ENCODE measurements at regions not wholly inside any gene's neighbourhood (a gene's known extent, or its start where the extent isn't known, plus 50 kb on each side); places are given as distances from the start of the nearest gene placed in this dataset.

GRCh38 chr20:52789716-52790115 lies 182.4 kb upstream of the TSHZ2 start:
- H3K27me3 ChIP-seq (replicated peaks; ENCODE audit: control insufficient read depth, insufficient read depth, low read length, poor library complexity, severe bottlenecking) = no peaks in the 10 kb centered on the region
- H3K9me3 ChIP-seq (ENCODE audit: control insufficient read depth, low read length) = no peaks in the 10 kb centered on the region
- DNase-seq = no peak
- no peak overlapping the region for H3K27ac ChIP-seq (ENCODE audit: insufficient read depth, low read length, poor library complexity, severe bottlenecking)
- H3K36me3 ChIP-seq (ENCODE audit: control insufficient read depth, insufficient read depth, low read length) = no peaks in the 10 kb centered on the region
- no peak overlapping the region for H3K4me3 ChIP-seq (ENCODE audit: insufficient read depth, low read depth, low read length, poor library complexity, severe bottlenecking)
- H3K4me1 ChIP-seq (ENCODE audit: control insufficient read depth, insufficient read depth, low read length, poor library complexity, severe bottlenecking) = no peaks in the 10 kb centered on the region

GRCh38 chr20:52787962-52788361 lies 184.2 kb upstream of the TSHZ2 start:
- no peaks in the 10 kb centered on the region for H3K36me3 ChIP-seq (ENCODE audit: control insufficient read depth, insufficient read depth, low read length)

GRCh38 chr20:52787216-52787615 lies 184.9 kb upstream of the TSHZ2 start:
- no peaks in the 10 kb centered on the region for H3K4me1 ChIP-seq (ENCODE audit: control insufficient read depth, insufficient read depth, low read length, poor library complexity, severe bottlenecking)
- no peak for DNase-seq

More at GRCh38 chr20:52787962-52788361, 184.2 kb upstream of the TSHZ2 start:
- no peak for DNase-seq
- no peaks in the 10 kb centered on the region for H3K27me3 ChIP-seq (replicated peaks; ENCODE audit: control insufficient read depth, insufficient read depth, low read length, poor library complexity, severe bottlenecking)
- no peak overlapping the region for H3K27ac ChIP-seq (ENCODE audit: insufficient read depth, low read length, poor library complexity, severe bottlenecking)
- no peaks in the 10 kb centered on the region for H3K4me1 ChIP-seq (ENCODE audit: control insufficient read depth, insufficient read depth, low read length, poor library complexity, severe bottlenecking)
- H3K9me3 ChIP-seq (ENCODE audit: control insufficient read depth, low read length) = no peaks in the 10 kb centered on the region
- H3K4me3 ChIP-seq (ENCODE audit: insufficient read depth, low read depth, low read length, poor library complexity, severe bottlenecking) = no peak overlapping the region

GRCh38 chr20:52785679-52786078 lies 186.5 kb upstream of the TSHZ2 start:
- Histone ChIP-seq H3K36me3 (ENCODE audit: control insufficient read depth, insufficient read depth, low read length) (no peaks in the 10 kb centered on the region), H3K27me3 (replicated peaks; ENCODE audit: control insufficient read depth, insufficient read depth, low read length, poor library complexity, severe bottlenecking) (no peaks in the 10 kb centered on the region), H3K4me1 (ENCODE audit: control insufficient read depth, insufficient read depth, low read length, poor library complexity, severe bottlenecking) (no peaks in the 10 kb centered on the region), H3K9me3 (ENCODE audit: control insufficient read depth, low read length) (no peaks in the 10 kb centered on the region), H3K4me3 (ENCODE audit: insufficient read depth, low read depth, low read length, poor library complexity, severe bottlenecking) (no peak overlapping the region), H3K27ac (ENCODE audit: insufficient read depth, low read length, poor library complexity, severe bottlenecking) (no peak overlapping the region)
- no peak for DNase-seq

More at GRCh38 chr20:52787216-52787615, 184.9 kb upstream of the TSHZ2 start:
- H3K4me3 ChIP-seq (ENCODE audit: insufficient read depth, low read depth, low read length, poor library complexity, severe bottlenecking) = no peak overlapping the region
- H3K36me3 ChIP-seq (ENCODE audit: control insufficient read depth, insufficient read depth, low read length) = no peaks in the 10 kb centered on the region
- no peak overlapping the region for H3K27ac ChIP-seq (ENCODE audit: insufficient read depth, low read length, poor library complexity, severe bottlenecking)
- no peaks in the 10 kb centered on the region for H3K9me3 ChIP-seq (ENCODE audit: control insufficient read depth, low read length)
- no peaks in the 10 kb centered on the region for H3K27me3 ChIP-seq (replicated peaks; ENCODE audit: control insufficient read depth, insufficient read depth, low read length, poor library complexity, severe bottlenecking)

GRCh38 chr20:52783769-52784168 lies 188.4 kb upstream of the TSHZ2 start:
- H3K36me3 ChIP-seq (ENCODE audit: control insufficient read depth, insufficient read depth, low read length) = no peaks in the 10 kb centered on the region
- H3K9me3 ChIP-seq (ENCODE audit: control insufficient read depth, low read length) = no peaks in the 10 kb centered on the region
- H3K27ac ChIP-seq (ENCODE audit: insufficient read depth, low read length, poor library complexity, severe bottlenecking) = no peak overlapping the region
- no peaks in the 10 kb centered on the region for H3K4me1 ChIP-seq (ENCODE audit: control insufficient read depth, insufficient read depth, low read length, poor library complexity, severe bottlenecking)
- no peaks in the 10 kb centered on the region for H3K27me3 ChIP-seq (replicated peaks; ENCODE audit: control insufficient read depth, insufficient read depth, low read length, poor library complexity, severe bottlenecking)
- H3K4me3 ChIP-seq (ENCODE audit: insufficient read depth, low read depth, low read length, poor library complexity, severe bottlenecking) = no peak overlapping the region
- DNase-seq = no peak

GRCh38 chr20:52780462-52780861 lies 191.7 kb upstream of the TSHZ2 start:
- no peaks in the 10 kb centered on the region for H3K36me3 ChIP-seq (ENCODE audit: control insufficient read depth, insufficient read depth, low read length)
- DNase-seq = no peak
- no peak overlapping the region for H3K4me3 ChIP-seq (ENCODE audit: insufficient read depth, low read depth, low read length, poor library complexity, severe bottlenecking)
- H3K4me1 ChIP-seq (ENCODE audit: control insufficient read depth, insufficient read depth, low read length, poor library complexity, severe bottlenecking) = no peaks in the 10 kb centered on the region
- no peaks in the 10 kb centered on the region for H3K27me3 ChIP-seq (replicated peaks; ENCODE audit: control insufficient read depth, insufficient read depth, low read length, poor library complexity, severe bottlenecking)
- no peak overlapping the region for H3K27ac ChIP-seq (ENCODE audit: insufficient read depth, low read length, poor library complexity, severe bottlenecking)
- no peaks in the 10 kb centered on the region for H3K9me3 ChIP-seq (ENCODE audit: control insufficient read depth, low read length)

GRCh38 chr20:52779125-52779524 lies 193.0 kb upstream of the TSHZ2 start:
- H3K36me3 ChIP-seq (ENCODE audit: control insufficient read depth, insufficient read depth, low read length) = no peaks in the 10 kb centered on the region
- H3K27ac ChIP-seq (ENCODE audit: insufficient read depth, low read length, poor library complexity, severe bottlenecking) = no peak overlapping the region
- no peaks in the 10 kb centered on the region for H3K4me1 ChIP-seq (ENCODE audit: control insufficient read depth, insufficient read depth, low read length, poor library complexity, severe bottlenecking)
- H3K9me3 ChIP-seq (ENCODE audit: control insufficient read depth, low read length) = no peaks in the 10 kb centered on the region
- H3K27me3 ChIP-seq (replicated peaks; ENCODE audit: control insufficient read depth, insufficient read depth, low read length, poor library complexity, severe bottlenecking) = no peaks in the 10 kb centered on the region
- DNase-seq = no peak
- no peak overlapping the region for H3K4me3 ChIP-seq (ENCODE audit: insufficient read depth, low read depth, low read length, poor library complexity, severe bottlenecking)

GRCh38 chr20:52777171-52777570 lies 195.0 kb upstream of the TSHZ2 start:
- H3K27ac ChIP-seq (ENCODE audit: insufficient read depth, low read length, poor library complexity, severe bottlenecking) = no peak overlapping the region
- H3K4me3 ChIP-seq (ENCODE audit: insufficient read depth, low read depth, low read length, poor library complexity, severe bottlenecking) = no peak overlapping the region
- H3K9me3 ChIP-seq (ENCODE audit: control insufficient read depth, low read length) = no peaks in the 10 kb centered on the region
- no peak for DNase-seq
- no peaks in the 10 kb centered on the region for H3K4me1 ChIP-seq (ENCODE audit: control insufficient read depth, insufficient read depth, low read length, poor library complexity, severe bottlenecking)
- H3K27me3 ChIP-seq (replicated peaks; ENCODE audit: control insufficient read depth, insufficient read depth, low read length, poor library complexity, severe bottlenecking) = no peaks in the 10 kb centered on the region
- no peaks in the 10 kb centered on the region for H3K36me3 ChIP-seq (ENCODE audit: control insufficient read depth, insufficient read depth, low read length)

- Histone ChIP-seq H3K4me3 (ENCODE audit: insufficient read depth, low read depth, low read length, poor library complexity, severe bottlenecking) (no peak overlapping the region), H3K36me3 (ENCODE audit: control insufficient read depth, insufficient read depth, low read length) (no peaks in the 10 kb centered on the region), H3K4me1 (ENCODE audit: control insufficient read depth, insufficient read depth, low read length, poor library complexity, severe bottlenecking) (no peaks in the 10 kb centered on the region), H3K27me3 (replicated peaks; ENCODE audit: control insufficient read depth, insufficient read depth, low read length, poor library complexity, severe bottlenecking) (no peaks in the 10 kb centered on the region), H3K27ac (ENCODE audit: insufficient read depth, low read length, poor library complexity, severe bottlenecking) (no peak overlapping the region), H3K9me3 (ENCODE audit: control insufficient read depth, low read length) (no peaks in the 10 kb centered on the region)
- DNase-seq = no peak
Observed at GRCh38 chr20:52775786-52776185, 196.4 kb upstream of the TSHZ2 start.

GRCh38 chr20:52768694-52769093 lies 203.5 kb upstream of the TSHZ2 start:
- Histone ChIP-seq H3K36me3 (ENCODE audit: control insufficient read depth, insufficient read depth, low read length) (no peaks in the 10 kb centered on the region), H3K27me3 (replicated peaks; ENCODE audit: control insufficient read depth, insufficient read depth, low read length, poor library complexity, severe bottlenecking) (no peaks in the 10 kb centered on the region), H3K4me3 (ENCODE audit: insufficient read depth, low read depth, low read length, poor library complexity, severe bottlenecking) (no peak overlapping the region), H3K4me1 (ENCODE audit: control insufficient read depth, insufficient read depth, low read length, poor library complexity, severe bottlenecking) (no peaks in the 10 kb centered on the region), H3K27ac (ENCODE audit: insufficient read depth, low read length, poor library complexity, severe bottlenecking) (no peak overlapping the region), H3K9me3 (ENCODE audit: control insufficient read depth, low read length) (no peaks in the 10 kb centered on the region)
- no peak for DNase-seq
